HEK293 (cell line): ENCODE measurements at regions not wholly inside any gene's neighbourhood (a gene's known extent, or its start where the extent isn't known, plus 50 kb on each side); places are given as distances from the start of the nearest gene placed in this dataset.
A peak's percentile ranks its signal among the peaks of the same experiment; 100 is the strongest.

Experiments
- KLF17 ChIP-seq: fragments of 450-650 bp; formaldehyde crosslinking; IDR thresholded peaks from 2 replicates; pipeline ENCODE4 v1.5.1; 2016; ENCODE audit warnings: missing biosample characterization, missing genetic modification characterization
- SP3 ChIP-seq: fragments of 450-650 bp; formaldehyde crosslinking; IDR thresholded peaks from 2 replicates; pipeline ENCODE4 v1.5.1; 2016; ENCODE audit warnings: missing biosample characterization, missing genetic modification characterization
- WT1 ChIP-seq: fragments of 450-650 bp; formaldehyde crosslinking; IDR thresholded peaks from 2 replicates; pipeline ENCODE4 v1.5.1; 2016; ENCODE audit warnings: missing biosample characterization, missing genetic modification characterization
- ZBTB21 ChIP-seq: fragments of 450-650 bp; formaldehyde crosslinking; IDR thresholded peaks from 2 replicates; pipeline ENCODE4 v1.5.1; 2017; ENCODE audit warnings: missing biosample characterization, missing genetic modification characterization
- ZNF10 ChIP-seq: fragments of 450-650 bp; formaldehyde crosslinking; IDR thresholded peaks from 2 replicates; pipeline ENCODE4 v1.5.1; 2017; ENCODE audit warnings: missing biosample characterization, missing genetic modification characterization
- ZNF175 ChIP-seq: fragments of 450-650 bp; formaldehyde crosslinking; IDR thresholded peaks from 2 replicates; pipeline ENCODE4 v1.5.1; 2016; ENCODE audit warnings: missing biosample characterization, missing genetic modification characterization
- ZNF214 ChIP-seq: fragments of 450-650 bp; formaldehyde crosslinking; IDR thresholded peaks from 2 replicates; pipeline ENCODE4 v1.5.1; 2017; ENCODE audit warnings: missing biosample characterization, mild to moderate bottlenecking, missing genetic modification characterization, borderline replicate concordance
- ZNF248 ChIP-seq: fragments of 450-650 bp; formaldehyde crosslinking; IDR thresholded peaks from 2 replicates; pipeline ENCODE4 v1.5.1; 2017; ENCODE audit warnings: missing biosample characterization, missing genetic modification characterization
- ZNF26 ChIP-seq: fragments of 450-650 bp; formaldehyde crosslinking; IDR thresholded peaks from 2 replicates; pipeline ENCODE4 v1.5.1; 2016; ENCODE audit warnings: missing biosample characterization, missing genetic modification characterization
- ZNF266 ChIP-seq: fragments of 450-650 bp; formaldehyde crosslinking; IDR thresholded peaks from 2 replicates; pipeline ENCODE4 v1.5.1; 2016; ENCODE audit warnings: missing biosample characterization, missing genetic modification characterization, low read depth
- ZNF274 ChIP-seq, 2 experiments: fragments of 200-500 bp in 1 of 2; fragments of 450-650 bp in 1 of 2; sonication (Bioruptor generic) in 1 of 2; formaldehyde crosslinking in 1 of 2; IDR thresholded peaks; 2 replicates each; pipeline versions ENCODE4 v1.5.1 to v1.6.1; 2014 to 2016; ENCODE audit warnings: borderline replicate concordance in 1 of 2, inconsistent platforms in 1 of 2, low read length in 1 of 2, missing biosample characterization in 1 of 2, missing genetic modification characterization in 1 of 2
- ZNF324 ChIP-seq: fragments of 450-650 bp; formaldehyde crosslinking; IDR thresholded peaks from 2 replicates; pipeline ENCODE4 v1.5.1; 2016; ENCODE audit warnings: missing biosample characterization, missing genetic modification characterization
- ZNF341 ChIP-seq: fragments of 450-650 bp; formaldehyde crosslinking; IDR thresholded peaks from 2 replicates; pipeline ENCODE4; 2016; ENCODE audit warnings: low read depth, missing biosample characterization, missing genetic modification characterization
- ZNF354C ChIP-seq: fragments of 450-650 bp; formaldehyde crosslinking; IDR thresholded peaks from 2 replicates; pipeline ENCODE4 v1.5.1; 2016; ENCODE audit warnings: missing biosample characterization, missing genetic modification characterization, low read depth, borderline replicate concordance
- ZNF394 ChIP-seq: fragments of 450-650 bp; formaldehyde crosslinking; IDR thresholded peaks from 2 replicates; pipeline ENCODE4 v1.5.1; 2016; ENCODE audit warnings: missing biosample characterization, missing genetic modification characterization, mild to moderate bottlenecking, moderate library complexity, borderline replicate concordance
- ZNF521 ChIP-seq: fragments of 450-650 bp; formaldehyde crosslinking; IDR thresholded peaks from 2 replicates; pipeline ENCODE4 v1.5.1; 2017; ENCODE audit warnings: missing biosample characterization, mild to moderate bottlenecking, missing genetic modification characterization
- ZNF610 ChIP-seq: fragments of 450-650 bp; formaldehyde crosslinking; IDR thresholded peaks from 2 replicates; pipeline ENCODE4 v1.5.1; 2016; ENCODE audit warnings: missing biosample characterization, missing genetic modification characterization, borderline replicate concordance
- ZNF621 ChIP-seq: fragments of 450-650 bp; formaldehyde crosslinking; IDR thresholded peaks from 2 replicates; pipeline ENCODE4 v1.5.1; 2017; ENCODE audit warnings: missing biosample characterization, missing genetic modification characterization
- ZNF692 ChIP-seq: fragments of 450-650 bp; formaldehyde crosslinking; IDR thresholded peaks from 2 replicates; pipeline ENCODE4 v1.5.1; 2016; ENCODE audit warnings: missing biosample characterization, missing genetic modification characterization
- TF ChIP-seq, protein P1 (sequence below): fragments of 450-650 bp; formaldehyde crosslinking; conservative IDR thresholded peaks from 2 replicates; pipeline ENCODE4 v1.5.1; 2016; ENCODE audit warnings: low read depth, missing biosample characterization, missing genetic modification characterization
- TF ChIP-seq, protein P2 (sequence below): fragments of 450-650 bp; formaldehyde crosslinking; IDR thresholded peaks from 2 replicates; pipeline ENCODE4; 2016; ENCODE audit warnings: missing biosample characterization, missing genetic modification characterization
- TF ChIP-seq, protein P3 (sequence below): fragments of 450-650 bp; formaldehyde crosslinking; optimal IDR thresholded peaks from 2 replicates; pipeline ENCODE3; 2016; ENCODE audit warnings: missing biosample characterization, mild to moderate bottlenecking, missing genetic modification characterization
- TF ChIP-seq, protein P4 (sequence below): fragments of 450-650 bp; formaldehyde crosslinking; IDR thresholded peaks from 2 replicates; pipeline ENCODE4 v1.5.1; 2016; ENCODE audit warnings: missing biosample characterization, missing genetic modification characterization

DNA sequence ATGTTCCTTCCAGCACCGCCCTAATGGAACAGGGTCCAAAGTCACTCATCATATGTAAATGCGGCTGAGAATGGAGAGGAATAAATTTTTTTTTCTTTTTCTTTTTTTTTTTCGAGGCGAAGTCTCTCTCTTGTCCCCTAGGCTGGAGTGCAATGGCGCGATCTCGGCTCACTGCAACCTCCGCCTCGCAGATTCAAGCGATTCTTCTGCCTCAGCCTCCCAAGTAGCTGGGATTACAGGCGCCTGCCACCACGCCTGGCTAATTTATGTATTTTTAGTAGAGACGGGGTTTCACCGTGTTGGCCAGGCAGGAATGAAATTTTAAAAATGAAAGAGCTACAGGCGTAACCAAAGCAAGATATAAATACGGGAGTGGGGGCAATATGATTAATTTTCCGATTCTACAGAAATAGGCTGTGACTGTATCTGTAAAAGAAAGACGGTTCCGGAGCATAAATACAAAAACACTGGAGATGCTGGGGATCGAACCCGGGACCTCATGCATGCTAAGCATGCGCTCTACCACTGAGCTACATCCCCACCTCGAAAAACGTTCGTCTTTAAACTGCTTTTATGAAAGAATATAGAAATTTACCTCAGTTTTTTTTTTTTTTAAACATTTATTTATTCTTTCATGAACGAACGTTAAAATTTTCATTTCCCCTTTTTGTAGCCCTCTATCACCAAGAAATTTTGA is 132.2 kb downstream of the GPX5 start (continued):
- TF ChIP-seq, protein P1, sequence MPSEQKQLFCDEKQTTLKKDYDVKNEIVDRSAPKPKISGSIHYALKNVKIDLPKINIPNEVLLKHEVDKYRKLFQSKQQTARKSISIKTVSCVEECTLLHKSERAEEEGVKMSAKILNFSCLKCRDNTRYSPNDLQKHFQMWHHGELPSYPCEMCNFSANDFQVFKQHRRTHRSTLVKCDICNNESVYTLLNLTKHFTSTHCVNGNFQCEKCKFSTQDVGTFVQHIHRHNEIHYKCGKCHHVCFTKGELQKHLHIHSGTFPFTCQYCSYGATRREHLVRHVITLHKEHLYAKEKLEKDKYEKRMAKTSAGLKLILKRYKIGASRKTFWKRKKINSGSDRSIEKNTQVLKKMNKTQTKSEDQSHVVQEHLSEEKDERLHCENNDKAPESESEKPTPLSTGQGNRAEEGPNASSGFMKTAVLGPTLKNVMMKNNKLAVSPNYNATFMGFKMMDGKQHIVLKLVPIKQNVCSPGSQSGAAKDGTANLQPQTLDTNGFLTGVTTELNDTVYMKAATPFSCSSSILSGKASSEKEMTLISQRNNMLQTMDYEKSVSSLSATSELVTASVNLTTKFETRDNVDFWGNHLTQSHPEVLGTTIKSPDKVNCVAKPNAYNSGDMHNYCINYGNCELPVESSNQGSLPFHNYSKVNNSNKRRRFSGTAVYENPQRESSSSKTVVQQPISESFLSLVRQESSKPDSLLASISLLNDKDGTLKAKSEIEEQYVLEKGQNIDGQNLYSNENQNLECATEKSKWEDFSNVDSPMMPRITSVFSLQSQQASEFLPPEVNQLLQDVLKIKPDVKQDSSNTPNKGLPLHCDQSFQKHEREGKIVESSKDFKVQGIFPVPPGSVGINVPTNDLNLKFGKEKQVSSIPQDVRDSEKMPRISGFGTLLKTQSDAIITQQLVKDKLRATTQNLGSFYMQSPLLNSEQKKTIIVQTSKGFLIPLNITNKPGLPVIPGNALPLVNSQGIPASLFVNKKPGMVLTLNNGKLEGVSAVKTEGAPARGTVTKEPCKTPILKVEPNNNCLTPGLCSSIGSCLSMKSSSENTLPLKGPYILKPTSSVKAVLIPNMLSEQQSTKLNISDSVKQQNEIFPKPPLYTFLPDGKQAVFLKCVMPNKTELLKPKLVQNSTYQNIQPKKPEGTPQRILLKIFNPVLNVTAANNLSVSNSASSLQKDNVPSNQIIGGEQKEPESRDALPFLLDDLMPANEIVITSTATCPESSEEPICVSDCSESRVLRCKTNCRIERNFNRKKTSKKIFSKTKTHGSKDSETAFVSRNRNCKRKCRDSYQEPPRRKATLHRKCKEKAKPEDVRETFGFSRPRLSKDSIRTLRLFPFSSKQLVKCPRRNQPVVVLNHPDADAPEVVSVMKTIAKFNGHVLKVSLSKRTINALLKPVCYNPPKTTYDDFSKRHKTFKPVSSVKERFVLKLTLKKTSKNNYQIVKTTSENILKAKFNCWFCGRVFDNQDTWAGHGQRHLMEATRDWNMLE = no peak
- TF ChIP-seq ZNF214 (no peak), ZNF610 (no peak; the same call in 1 of the 2 replicates), ZNF621 (no peak), ZNF692 (tag by site-specific recombination) (no peak), SP3 (peak; percentile 36; the same call in 1 of the 2 replicates), ZBTB21 (no peak), KLF17 (tag by site-specific recombination) (no peak), ZNF266 (no peak), ZNF175 (tag by site-specific recombination) (no peak), ZNF248 (tag by site-specific recombination) (no peak), WT1 (tag by site-specific recombination) (peak; percentile 23; the same call in 1 of the 2 replicates), ZNF521 (tag by site-specific recombination) (no peak), ZNF394 (tag by site-specific recombination) (peak; percentile 64; the same call in 1 of the 2 replicates), ZNF10 (no peak), ZNF26 (no peak), ZNF274 (IDR thresholded peaks at IDR 0.05; ENCODE audit: low read length) (no peak), ZNF274 (tag by site-specific recombination; IDR thresholded peaks at IDR 0.05; ENCODE audit: borderline replicate concordance) (no peak), ZNF354C (no peak), ZNF341 (tag by site-specific recombination) (no peak), ZNF324 (tag by site-specific recombination) (peak; percentile 86; the same call in 1 of the 2 replicates)
- TF ChIP-seq, protein P2, sequence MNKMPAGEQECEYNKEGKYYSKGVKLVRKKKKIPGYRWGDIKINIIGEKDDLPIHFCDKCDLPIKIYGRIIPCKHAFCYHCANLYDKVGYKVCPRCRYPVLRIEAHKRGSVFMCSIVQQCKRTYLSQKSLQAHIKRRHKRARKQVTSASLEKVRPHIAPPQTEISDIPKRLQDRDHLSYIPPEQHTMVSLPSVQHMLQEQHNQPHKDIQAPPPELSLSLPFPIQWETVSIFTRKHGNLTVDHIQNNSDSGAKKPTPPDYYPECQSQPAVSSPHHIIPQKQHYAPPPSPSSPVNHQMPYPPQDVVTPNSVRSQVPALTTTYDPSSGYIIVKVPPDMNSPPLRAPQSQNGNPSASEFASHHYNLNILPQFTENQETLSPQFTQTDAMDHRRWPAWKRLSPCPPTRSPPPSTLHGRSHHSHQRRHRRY = no peak
- TF ChIP-seq, protein P3, sequence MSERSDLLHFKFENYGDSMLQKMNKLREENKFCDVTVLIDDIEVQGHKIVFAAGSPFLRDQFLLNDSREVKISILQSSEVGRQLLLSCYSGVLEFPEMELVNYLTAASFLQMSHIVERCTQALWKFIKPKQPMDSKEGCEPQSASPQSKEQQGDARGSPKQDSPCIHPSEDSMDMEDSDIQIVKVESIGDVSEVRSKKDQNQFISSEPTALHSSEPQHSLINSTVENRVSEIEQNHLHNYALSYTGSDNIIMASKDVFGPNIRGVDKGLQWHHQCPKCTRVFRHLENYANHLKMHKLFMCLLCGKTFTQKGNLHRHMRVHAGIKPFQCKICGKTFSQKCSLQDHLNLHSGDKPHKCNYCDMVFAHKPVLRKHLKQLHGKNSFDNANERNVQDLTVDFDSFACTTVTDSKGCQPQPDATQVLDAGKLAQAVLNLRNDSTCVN (tag by site-specific recombination) = peak; percentile 26
- TF ChIP-seq, protein P4, sequence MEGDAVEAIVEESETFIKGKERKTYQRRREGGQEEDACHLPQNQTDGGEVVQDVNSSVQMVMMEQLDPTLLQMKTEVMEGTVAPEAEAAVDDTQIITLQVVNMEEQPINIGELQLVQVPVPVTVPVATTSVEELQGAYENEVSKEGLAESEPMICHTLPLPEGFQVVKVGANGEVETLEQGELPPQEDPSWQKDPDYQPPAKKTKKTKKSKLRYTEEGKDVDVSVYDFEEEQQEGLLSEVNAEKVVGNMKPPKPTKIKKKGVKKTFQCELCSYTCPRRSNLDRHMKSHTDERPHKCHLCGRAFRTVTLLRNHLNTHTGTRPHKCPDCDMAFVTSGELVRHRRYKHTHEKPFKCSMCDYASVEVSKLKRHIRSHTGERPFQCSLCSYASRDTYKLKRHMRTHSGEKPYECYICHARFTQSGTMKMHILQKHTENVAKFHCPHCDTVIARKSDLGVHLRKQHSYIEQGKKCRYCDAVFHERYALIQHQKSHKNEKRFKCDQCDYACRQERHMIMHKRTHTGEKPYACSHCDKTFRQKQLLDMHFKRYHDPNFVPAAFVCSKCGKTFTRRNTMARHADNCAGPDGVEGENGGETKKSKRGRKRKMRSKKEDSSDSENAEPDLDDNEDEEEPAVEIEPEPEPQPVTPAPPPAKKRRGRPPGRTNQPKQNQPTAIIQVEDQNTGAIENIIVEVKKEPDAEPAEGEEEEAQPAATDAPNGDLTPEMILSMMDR = no peak
